B cell (primary cell): ENCODE measurements at regions not wholly inside any gene's neighbourhood (a gene's known extent, or its start where the extent isn't known, plus 50 kb on each side); places are given as distances from the start of the nearest gene placed in this dataset.

Experiments used
- ATAC-seq: fragments of 200-7000 bp; cut with Tn5 transposase; one replicate; pipeline ENCODE4 v1.10.0; 2021; ENCODE audit warnings: low read depth, mild to moderate bottlenecking, moderate number of reproducible peaks, moderate library complexity
- CTCF ChIA-PET: fragments of 350-600 bp; sonication (Branson Sonifier 250); formaldehyde crosslinking; loops from one replicate; lab custom pipeline; 2021; ENCODE audit warnings: antibody characterized with exemption, inconsistent platforms; lab: Charles Lee
- POLR2A ChIA-PET: fragments of 350-600 bp; sonication (Branson Sonifier 250); formaldehyde crosslinking; loops from one replicate; lab custom pipeline; 2021; ENCODE audit warnings: antibody characterized with exemption; lab: Charles Lee
- DNase-seq: peaks from one replicate; pipeline ENCODE4 v3.0.0; 2013
- H2AFZ ChIP-seq: 2 replicates; pipeline ENCODE4 v1.6.1; 2012; ENCODE audit warnings: mild to moderate bottlenecking, low read depth, low read length; ENCODE audit not compliant: insufficient read depth, poor library complexity, severe bottlenecking
- H3K27ac ChIP-seq, 2 donors: 1 replicate in 1 of 2; 2 replicates in 1 of 2; pipeline ENCODE4 v1.5.1; 2012 to 2013; ENCODE audit warnings: low read length in 2 of 2, mild to moderate bottlenecking in 2 of 2, moderate library complexity in 1 of 2
- H3K27me3 ChIP-seq, 4 experiments: fragments of 200-600 bp in 1 of 4; sonication (generic) in 1 of 4; replicated peaks in 1 of 4; 1 replicate in 2 of 4; 2 replicates in 2 of 4; pipeline versions ENCODE4 v1.6.1 to v1.7.0; 2013 to 2016; ENCODE audit warnings: low read length in 3 of 4, mild to moderate bottlenecking in 2 of 4, mixed read lengths in 1 of 4, moderate library complexity in 1 of 4; ENCODE audit not compliant: insufficient read depth in 4 of 4, control insufficient read depth in 3 of 4; ENCODE audit errors: control extremely low read depth in 1 of 4
- H3K36me3 ChIP-seq, 2 experiments: replicated peaks in 1 of 2; 1 replicate in 1 of 2; 2 replicates in 1 of 2; pipeline versions ENCODE4 v1.6.1 to v1.7.1; 2013; ENCODE audit warnings: low read length in 1 of 2; ENCODE audit not compliant: insufficient read depth in 2 of 2, control insufficient read depth in 1 of 2; ENCODE audit errors: control extremely low read depth in 1 of 2, extremely low read depth in 1 of 2
- H3K4me1 ChIP-seq, 2 donors: fragments of 200-600 bp in 1 of 2; sonication (generic) in 1 of 2; 1 replicate in 1 of 2; 2 replicates in 1 of 2; pipeline versions ENCODE4 v1.5.1 to v1.6.1; 2013 to 2017; ENCODE audit warnings: low read length in 2 of 2; ENCODE audit not compliant: control insufficient read depth in 2 of 2, insufficient read depth in 2 of 2
- H3K4me2 ChIP-seq: replicated peaks from 2 replicates; pipeline ENCODE3; 2012; ENCODE audit warnings: mild to moderate bottlenecking, low read depth, low read length; ENCODE audit not compliant: poor library complexity, severe bottlenecking
- H3K4me3 ChIP-seq, 5 experiments: fragments of 200-600 bp in 1 of 5; sonication (generic) in 1 of 5; 1 replicate in 3 of 5; 2 replicates in 2 of 5; pipeline versions ENCODE4 v1.5.1 to v1.7.0; 2011 to 2016; ENCODE audit warnings: low read length in 4 of 5, mild to moderate bottlenecking in 4 of 5, low read depth in 2 of 5, control low read depth in 1 of 5, moderate library complexity in 1 of 5; ENCODE audit not compliant: insufficient read depth in 1 of 5; ENCODE audit errors: control extremely low read depth in 1 of 5, extremely low read depth in 1 of 5
- H3K79me2 ChIP-seq: fragments of 200-600 bp; sonication (generic); one replicate; pipeline ENCODE4 v1.6.0; 2016; ENCODE audit warnings: low read length; ENCODE audit not compliant: control insufficient read depth, insufficient read depth
- H3K9ac ChIP-seq: fragments of 200-600 bp; sonication (generic); 2 replicates; pipeline ENCODE4 v1.6.1; 2017; ENCODE audit warnings: mild to moderate bottlenecking, low read length, moderate library complexity
- H3K9me3 ChIP-seq, 3 donors: one replicate each; pipeline versions ENCODE4 v1.6.1 to v1.7.1; 2013; ENCODE audit warnings: low read length in 2 of 3; ENCODE audit not compliant: control insufficient read depth in 2 of 3, insufficient read depth in 1 of 3; ENCODE audit errors: control extremely low read depth in 1 of 3
- H4K20me1 ChIP-seq: 2 replicates; pipeline ENCODE4 v1.6.0; 2012; ENCODE audit warnings: mild to moderate bottlenecking, low read length; ENCODE audit not compliant: insufficient read depth, control insufficient read depth, poor library complexity, severe bottlenecking
- H3K27ac Mint-ChIP-seq: one replicate; pipeline ENCODE4 v1.8.0; 2021; ENCODE audit warnings: mixed read lengths
- H3K27me3 Mint-ChIP-seq: one replicate; pipeline ENCODE4 v1.8.0; 2021; ENCODE audit warnings: mixed read lengths
- H3K4me1 Mint-ChIP-seq: one replicate; pipeline ENCODE4 v1.8.0; 2021; ENCODE audit warnings: mixed read lengths
- H3K4me3 Mint-ChIP-seq: one replicate; pipeline ENCODE4 v1.8.0; 2021; ENCODE audit warnings: mixed read lengths
- H3K9me3 Mint-ChIP-seq: one replicate; pipeline ENCODE4 v1.8.0; 2022; ENCODE audit warnings: mixed read lengths; ENCODE audit not compliant: insufficient read depth
- CTCF ChIP-seq: fragments of 200-600 bp; IDR thresholded peaks from one replicate; pipeline ENCODE4 v1.8.0; 2022; ENCODE audit warnings: antibody characterized with exemption, mild to moderate bottlenecking
- EZH2 ChIP-seq: IDR thresholded peaks from 2 replicates; pipeline ENCODE4 v1.6.1; 2012; ENCODE audit warnings: borderline replicate concordance, low read depth, mild to moderate bottlenecking, moderate library complexity, low read length; ENCODE audit not compliant: insufficient read depth, poor library complexity, severe bottlenecking
- WGBS: methylation state at CpG from one replicate; pipeline ENCODE4 v1.1.5; 2013; ENCODE audit warnings: missing lambda C conversion rate; ENCODE audit not compliant: insufficient coverage; 5-methylcytosine and 5-hydroxymethylcytosine counted together
- intact Hi-C: fragments of 100-400 bp; cut with micrococcal nuclease; formaldehyde crosslinking; loops from one replicate; pipeline ENCODE4 v1.10.0; 2022

- peaks cover 0 to 3% of the 10 kb centered on the region in 2 donors for H3K4me1 ChIP-seq
- no peak overlapping the region for H3K27ac ChIP-seq
- H3K9me3 ChIP-seq: no peaks in the 10 kb centered on the region
- Mint-ChIP-seq H3K4me1 (peaks cover 4% of the 10 kb centered on the region), H3K27ac (no peak overlapping the region), H3K27me3 (peaks cover 8% of the 10 kb centered on the region), H3K9me3 (no peaks in the 10 kb centered on the region), H3K4me3 (no peak overlapping the region)
- H4K20me1 ChIP-seq: no peaks in the 10 kb centered on the region
- no peaks in the 10 kb centered on the region for H3K79me2 ChIP-seq
- no peak overlapping the region for H3K4me3 ChIP-seq
- WGBS: 85% methylated on average over 4 of the region's 4 CpGs
- H3K4me2 ChIP-seq: no peak overlapping the region
- DNase-seq (no peak), ATAC-seq (no peak)
- no peak overlapping the region for H2AFZ ChIP-seq
- TF ChIP-seq EZH2: no peak
- TF ChIP-seq CTCF: no peak
- ChIA-PET CTCF (no interaction called here), POLR2A (no interaction called here)
- no peak overlapping the region for H3K9ac ChIP-seq
- intact Hi-C loops: no loop called here
- H3K36me3 ChIP-seq: no peaks in the 10 kb centered on the region
- H3K27me3 ChIP-seq: peaks cover 0 to 4% (median 0%) of the 10 kb centered on the region in 4 experiments
Observed at GRCh38 chr10:123517901-123518300, 148.3 kb upstream of the GPR26 start.

GRCh38 chr10:123518765-123519164 lies 147.4 kb upstream of the GPR26 start:
- H3K4me3 Mint-ChIP-seq: no peak overlapping the region
- ATAC-seq: no peak
- CTCF ChIA-PET: no interaction called here
- Histone ChIP-seq H3K27ac (no peak overlapping the region), H4K20me1 (no peaks in the 10 kb centered on the region), H3K4me3 (no peak overlapping the region), H3K36me3 (no peaks in the 10 kb centered on the region), H2AFZ (no peak overlapping the region), H3K79me2 (no peaks in the 10 kb centered on the region), H3K27me3 (peaks cover 0 to 2% (median 0%) of the 10 kb centered on the region in 4 experiments), H3K4me1 (peaks cover 0 to 6% of the 10 kb centered on the region in 2 donors), H3K9ac (no peak overlapping the region), H3K9me3 (no peaks in the 10 kb centered on the region), H3K4me2 (no peak overlapping the region)
- POLR2A ChIA-PET: no interaction called here
- H3K9me3 Mint-ChIP-seq: no peaks in the 10 kb centered on the region
- DNase-seq: no peak
- H3K27ac Mint-ChIP-seq: no peak overlapping the region
- no CpG with 5 or more reads among the region's 1 CpG for WGBS
- TF ChIP-seq EZH2: no peak
- TF ChIP-seq CTCF: no peak
- intact Hi-C loops: no loop called here
- H3K27me3 Mint-ChIP-seq: peaks cover 8% of the 10 kb centered on the region
- peaks cover 4% of the 10 kb centered on the region for H3K4me1 Mint-ChIP-seq
